ENCODE measurements at regions not wholly inside any gene's neighbourhood (a gene's known extent, or its start where the extent isn't known, plus 50 kb on each side); places are given as distances from the start of the nearest gene placed in this dataset.
"Not testable (repeated sequence)": the region's sequence is repeated elsewhere in the genome, so short reads cannot be mapped to it uniquely, and the experiment has no call there.

DNA sequence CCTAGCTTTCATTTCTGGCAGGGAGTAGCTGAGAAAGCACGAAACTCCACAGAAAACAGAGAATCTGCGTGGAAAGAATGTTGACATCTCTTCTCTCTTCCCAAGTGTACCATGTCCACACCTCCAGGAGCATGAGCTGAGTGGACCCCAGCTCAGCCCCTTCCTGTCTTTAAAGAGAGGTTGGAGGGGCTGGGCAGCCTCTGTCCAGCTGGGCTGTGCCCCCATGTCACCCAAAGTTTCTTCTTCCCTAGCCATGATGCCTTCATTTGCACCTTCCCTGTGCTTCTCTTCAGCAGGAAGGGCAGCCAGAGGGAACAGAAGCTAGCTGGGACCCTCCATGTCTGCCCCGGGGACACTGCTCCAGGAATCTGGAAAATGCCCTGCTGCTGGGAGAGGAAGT lies 655.0 kb upstream of the DEFB115 start:
- Histone ChIP-seq H3K4me3 (ENCODE audit: low read length) (no peak overlapping the region), H3K9ac (ENCODE audit: low read length) (no peak overlapping the region), H3K27ac (ENCODE audit: low read depth, low read length) (no peak overlapping the region), H3K36me3 (ENCODE audit: control insufficient read depth, insufficient read depth, low read length) (no peaks in the 10 kb centered on the region), H3K4me1 (ENCODE audit: control insufficient read depth, insufficient read depth, low read length) (no peaks in the 10 kb centered on the region), H3K27me3 (ENCODE audit: control insufficient read depth, insufficient read depth, low read length) (no peaks in the 10 kb centered on the region)

DNA sequence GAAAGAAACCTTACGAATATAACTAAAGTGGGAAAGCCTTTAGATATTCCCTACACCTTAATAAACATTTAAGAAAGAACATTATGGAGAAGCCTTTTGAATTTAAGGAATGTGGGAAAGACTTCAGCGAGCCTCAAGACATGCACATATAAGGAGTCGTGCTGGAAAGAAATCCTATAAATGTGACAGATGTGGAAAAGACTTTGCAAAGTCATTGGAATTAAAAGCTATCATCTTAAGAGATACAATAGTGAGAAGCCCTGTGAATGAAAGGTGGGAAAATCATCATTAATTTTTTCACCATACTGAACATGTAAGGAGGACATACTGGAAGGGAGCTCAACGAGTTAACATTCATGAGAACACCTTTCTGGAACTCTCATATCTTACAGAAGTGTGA lies 650.5 kb upstream of the DEFB115 start:
- no peaks in the 10 kb centered on the region for H3K36me3 ChIP-seq (ENCODE audit: control insufficient read depth, insufficient read depth, low read length)
- H3K27me3 ChIP-seq (ENCODE audit: control insufficient read depth, insufficient read depth, low read length): no peaks in the 10 kb centered on the region
- no peaks in the 10 kb centered on the region for H3K4me1 ChIP-seq (ENCODE audit: control insufficient read depth, insufficient read depth, low read length)
- H3K9ac ChIP-seq (ENCODE audit: low read length): no peak overlapping the region
- H3K27ac ChIP-seq (ENCODE audit: low read depth, low read length): no peak overlapping the region
- H3K4me3 ChIP-seq (ENCODE audit: low read length): no peak overlapping the region

DNA sequence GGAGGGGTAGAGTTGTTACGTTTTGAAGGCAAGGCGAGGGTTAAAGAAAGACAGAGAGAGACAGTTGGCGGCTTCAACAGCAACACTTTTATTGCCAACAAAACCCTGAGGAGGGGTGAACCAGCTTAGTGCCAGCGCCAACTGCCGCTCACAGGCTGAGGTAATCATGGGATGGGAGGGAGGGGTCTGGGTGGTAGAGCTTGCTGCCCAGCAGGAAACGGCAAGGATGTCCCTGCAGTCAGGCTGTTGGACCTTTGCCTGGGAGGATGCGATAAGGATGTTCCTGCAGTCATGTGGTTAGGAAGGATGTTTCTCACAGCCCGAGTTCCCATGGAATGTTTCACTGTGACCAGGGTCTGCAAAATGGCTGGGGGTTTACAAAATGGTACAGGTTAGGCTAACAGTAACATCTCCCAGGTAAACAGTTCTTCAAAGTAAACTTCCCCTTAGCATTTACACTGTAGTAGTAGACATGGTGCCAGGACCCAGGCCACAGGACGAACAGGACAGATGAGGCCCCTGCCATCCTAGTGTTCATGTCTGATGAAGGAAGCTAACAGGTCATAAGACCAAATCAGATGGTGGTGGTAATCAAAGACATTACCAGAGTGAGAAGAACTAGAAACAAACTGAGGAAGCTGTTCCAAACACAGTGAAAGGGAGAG lies 647.3 kb upstream of the DEFB115 start:
- Histone ChIP-seq H3K27me3 (ENCODE audit: control insufficient read depth, insufficient read depth, low read length) (no peaks in the 10 kb centered on the region), H3K27ac (ENCODE audit: low read depth, low read length) (no peak overlapping the region), H3K4me1 (ENCODE audit: control insufficient read depth, insufficient read depth, low read length) (no peaks in the 10 kb centered on the region), H3K9ac (ENCODE audit: low read length) (no peak overlapping the region), H3K4me3 (ENCODE audit: low read length) (no peak overlapping the region), H3K36me3 (ENCODE audit: control insufficient read depth, insufficient read depth, low read length) (no peaks in the 10 kb centered on the region)

DNA sequence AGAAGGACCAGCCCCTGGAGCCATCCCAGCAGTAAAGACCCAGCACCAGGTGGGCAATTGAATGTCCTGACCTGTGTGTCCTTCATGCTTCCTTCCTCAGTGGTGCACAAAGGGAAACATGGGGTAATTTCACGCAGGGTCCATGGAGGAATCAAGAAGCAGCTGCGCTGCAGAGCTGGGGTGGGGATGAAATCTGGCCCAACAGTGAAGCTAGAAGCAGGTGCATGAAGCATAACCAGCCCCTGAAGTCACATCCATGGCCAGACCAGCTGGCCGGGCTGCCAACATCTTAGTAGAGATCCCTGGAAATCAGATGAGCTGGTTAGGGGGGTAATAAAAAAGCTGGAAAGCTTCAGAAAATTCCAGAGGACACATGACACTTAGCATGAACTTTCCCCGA lies 646.7 kb upstream of the DEFB115 start:
- H3K4me1 ChIP-seq (ENCODE audit: control insufficient read depth, insufficient read depth, low read length): no peaks in the 10 kb centered on the region
- H3K36me3 ChIP-seq (ENCODE audit: control insufficient read depth, insufficient read depth, low read length): no peaks in the 10 kb centered on the region
- no peaks in the 10 kb centered on the region for H3K27me3 ChIP-seq (ENCODE audit: control insufficient read depth, insufficient read depth, low read length)
- H3K27ac ChIP-seq (ENCODE audit: low read depth, low read length): no peak overlapping the region
- H3K9ac ChIP-seq (ENCODE audit: low read length): no peak overlapping the region
- no peak overlapping the region for H3K4me3 ChIP-seq (ENCODE audit: low read length)

DNA sequence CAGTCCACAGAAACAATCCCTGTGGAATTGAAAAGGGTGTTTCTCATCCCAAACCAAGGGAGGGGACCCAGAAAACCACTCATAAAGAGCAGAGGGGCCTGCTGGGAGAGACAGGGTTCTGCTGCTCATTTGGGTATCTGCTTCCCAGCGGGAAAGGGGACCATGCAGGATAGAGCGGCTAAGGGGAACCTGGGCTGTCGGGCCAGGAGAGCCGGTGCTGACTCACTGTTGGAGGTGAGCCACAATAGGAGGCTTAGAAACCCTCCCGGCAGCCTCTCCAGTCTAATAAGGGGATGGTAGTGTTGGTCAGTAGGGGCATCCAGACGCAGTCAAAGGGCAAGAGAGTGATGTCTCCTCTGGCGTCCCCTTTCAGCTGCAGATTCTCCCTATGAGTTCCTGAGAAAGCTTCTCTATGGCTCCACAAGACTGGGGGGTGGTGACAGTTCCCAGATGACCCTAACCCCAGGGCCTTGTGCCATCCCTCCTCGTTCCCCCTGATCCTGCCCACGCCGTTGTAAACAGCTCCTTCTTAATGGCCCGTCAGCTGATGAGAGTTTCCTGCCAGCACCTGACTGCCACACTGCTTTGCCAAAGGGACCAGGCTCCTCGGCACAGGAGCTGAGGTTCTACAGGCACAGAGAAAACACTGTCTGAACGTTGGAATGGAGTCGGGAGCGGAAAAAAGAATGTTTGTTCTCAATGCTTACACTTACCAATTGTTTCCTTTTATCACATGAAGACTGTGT lies 646.1 kb upstream of the DEFB115 start:
- no peak overlapping the region for H3K4me3 ChIP-seq (ENCODE audit: low read length)
- H3K9ac ChIP-seq (ENCODE audit: low read length): no peak overlapping the region
- no peak overlapping the region for H3K27ac ChIP-seq (ENCODE audit: low read depth, low read length)

DNA sequence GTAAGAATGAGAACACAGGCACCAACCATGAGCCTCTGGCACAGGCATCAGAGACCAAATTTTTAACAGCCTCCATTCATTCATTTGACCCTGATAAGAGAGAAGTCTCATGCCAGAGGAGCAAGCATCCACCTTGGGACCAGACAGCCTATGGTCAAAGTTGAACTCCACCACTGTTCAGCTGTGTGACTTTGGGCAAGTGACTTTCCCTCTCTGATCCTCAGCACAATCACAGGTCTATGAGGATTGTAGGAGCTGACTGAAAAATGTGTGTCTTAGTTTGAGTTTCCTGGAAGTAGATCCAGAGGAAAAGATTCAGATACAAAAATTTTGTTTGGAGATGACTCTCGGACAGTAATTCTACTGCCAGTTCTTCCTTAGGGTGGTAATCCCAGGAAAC lies 645.1 kb upstream of the DEFB115 start:
- H3K36me3 ChIP-seq (ENCODE audit: control insufficient read depth, insufficient read depth, low read length): no peaks in the 10 kb centered on the region
- H3K4me1 ChIP-seq (ENCODE audit: control insufficient read depth, insufficient read depth, low read length): no peaks in the 10 kb centered on the region
- no peaks in the 10 kb centered on the region for H3K27me3 ChIP-seq (ENCODE audit: control insufficient read depth, insufficient read depth, low read length)
- H3K9ac ChIP-seq (ENCODE audit: low read length): no peak overlapping the region
- no peak overlapping the region for H3K4me3 ChIP-seq (ENCODE audit: low read length)
- H3K27ac ChIP-seq (ENCODE audit: low read depth, low read length): no peak overlapping the region

More for the DNA sequence above, 646.1 kb upstream of the DEFB115 start:
- Histone ChIP-seq H3K36me3 (ENCODE audit: control insufficient read depth, insufficient read depth, low read length) (no peaks in the 10 kb centered on the region), H3K4me1 (ENCODE audit: control insufficient read depth, insufficient read depth, low read length) (no peaks in the 10 kb centered on the region), H3K27me3 (ENCODE audit: control insufficient read depth, insufficient read depth, low read length) (no peaks in the 10 kb centered on the region)

DNA sequence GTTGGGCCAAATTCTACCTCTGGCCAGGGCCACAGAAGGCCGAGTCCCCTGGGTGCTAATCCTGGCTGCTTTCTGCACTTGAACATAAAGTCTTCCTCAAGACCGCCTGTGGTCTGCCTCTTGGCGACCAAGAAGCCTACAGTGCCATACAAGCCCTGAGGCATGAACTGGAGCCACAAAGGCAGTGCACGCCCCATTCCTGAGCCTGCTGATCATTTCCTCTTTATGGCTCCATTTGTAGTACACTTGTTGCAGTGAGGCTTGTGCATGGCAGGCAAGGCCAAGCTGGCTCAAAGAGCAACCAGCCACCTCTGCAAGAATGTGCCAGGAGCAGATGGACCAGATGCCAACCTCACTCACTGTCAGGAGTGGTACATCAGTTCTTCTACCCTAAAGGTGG lies 636.1 kb upstream of the DEFB115 start:
- not testable (repeated sequence) for H3K4me1 ChIP-seq (ENCODE audit: control insufficient read depth, insufficient read depth, low read length); H3K9ac ChIP-seq (ENCODE audit: low read length)

DNA sequence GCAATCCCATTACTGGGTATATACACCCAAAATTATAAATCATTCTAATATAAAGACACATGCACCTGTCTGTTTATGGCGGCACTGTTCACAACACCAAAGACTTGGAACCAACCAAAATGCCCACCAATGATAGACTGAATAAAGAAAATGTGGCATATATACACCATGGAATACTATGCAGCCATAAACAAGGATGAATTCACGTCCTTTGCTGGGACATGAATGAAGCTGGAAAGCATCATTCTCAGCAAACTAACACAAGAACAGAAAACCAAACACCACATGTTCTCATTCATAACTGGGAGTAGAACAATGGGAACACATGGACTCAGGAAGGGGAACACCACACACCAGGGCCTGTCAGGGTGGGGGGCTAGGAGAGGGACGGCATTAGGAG lies 633.2 kb upstream of the DEFB115 start:
- not testable (repeated sequence) for H3K4me3 ChIP-seq (ENCODE audit: low read length)

More for the DNA sequence above, 636.1 kb upstream of the DEFB115 start:
- H3K27ac ChIP-seq (ENCODE audit: low read depth, low read length); H3K36me3 ChIP-seq (ENCODE audit: control insufficient read depth, insufficient read depth, low read length); H3K4me3 ChIP-seq (ENCODE audit: low read length); H3K27me3 ChIP-seq (ENCODE audit: control insufficient read depth, insufficient read depth, low read length): not testable (repeated sequence)

DNA sequence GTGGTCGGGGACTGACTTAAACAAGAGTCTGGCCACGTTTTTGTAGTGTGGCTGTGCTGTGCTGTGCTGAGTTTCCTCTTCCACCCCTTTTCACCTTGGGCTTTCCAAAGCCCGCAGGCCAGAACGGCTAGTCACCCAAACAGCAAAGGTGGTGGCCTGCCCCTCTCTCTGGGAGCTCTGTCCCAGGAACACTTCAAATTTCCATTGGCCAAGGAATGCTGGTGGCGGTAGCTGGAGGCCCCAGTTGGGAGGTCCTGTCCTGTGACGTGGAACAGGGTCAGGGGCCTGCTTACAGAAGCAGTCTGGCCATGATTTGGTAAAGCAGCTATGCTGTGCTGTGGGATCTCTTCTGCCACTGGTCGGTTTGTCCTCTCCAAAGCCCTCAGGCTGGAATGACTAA lies 628.1 kb upstream of the DEFB115 start:
- H3K9ac ChIP-seq (ENCODE audit: low read length); H3K4me1 ChIP-seq (ENCODE audit: control insufficient read depth, insufficient read depth, low read length): not testable (repeated sequence)

More for the DNA sequence above, 633.2 kb upstream of the DEFB115 start:
- H3K27me3 ChIP-seq (ENCODE audit: control insufficient read depth, insufficient read depth, low read length); H3K4me1 ChIP-seq (ENCODE audit: control insufficient read depth, insufficient read depth, low read length); H3K36me3 ChIP-seq (ENCODE audit: control insufficient read depth, insufficient read depth, low read length); H3K27ac ChIP-seq (ENCODE audit: low read depth, low read length); H3K9ac ChIP-seq (ENCODE audit: low read length): not testable (repeated sequence)

DNA sequence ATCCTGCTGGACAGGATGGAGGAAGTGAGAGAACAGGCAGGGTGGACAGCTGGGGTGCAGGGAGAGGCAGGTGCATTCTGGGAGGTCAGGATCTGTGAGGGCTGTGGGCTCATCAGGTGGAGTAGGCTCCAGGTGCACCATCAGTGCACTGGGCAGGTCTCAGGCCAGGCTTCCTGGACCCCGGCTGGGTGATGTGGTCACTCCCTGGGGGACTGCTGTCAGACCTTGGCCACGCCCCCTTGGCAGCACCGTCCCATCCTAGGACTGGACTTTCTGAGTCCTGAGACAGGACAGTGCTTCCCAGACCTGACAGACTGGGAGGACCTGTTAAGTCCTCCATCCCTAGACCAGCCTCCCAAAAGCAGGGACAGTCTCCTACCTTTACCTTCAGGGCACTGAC lies 626.7 kb upstream of the DEFB115 start:
- Histone ChIP-seq H3K27ac (ENCODE audit: low read depth, low read length) (no peak overlapping the region), H3K27me3 (ENCODE audit: control insufficient read depth, insufficient read depth, low read length) (no peaks in the 10 kb centered on the region)

More for the DNA sequence above, 628.1 kb upstream of the DEFB115 start:
- H3K36me3 ChIP-seq (ENCODE audit: control insufficient read depth, insufficient read depth, low read length); H3K27me3 ChIP-seq (ENCODE audit: control insufficient read depth, insufficient read depth, low read length); H3K27ac ChIP-seq (ENCODE audit: low read depth, low read length); H3K4me3 ChIP-seq (ENCODE audit: low read length): not testable (repeated sequence)

DNA sequence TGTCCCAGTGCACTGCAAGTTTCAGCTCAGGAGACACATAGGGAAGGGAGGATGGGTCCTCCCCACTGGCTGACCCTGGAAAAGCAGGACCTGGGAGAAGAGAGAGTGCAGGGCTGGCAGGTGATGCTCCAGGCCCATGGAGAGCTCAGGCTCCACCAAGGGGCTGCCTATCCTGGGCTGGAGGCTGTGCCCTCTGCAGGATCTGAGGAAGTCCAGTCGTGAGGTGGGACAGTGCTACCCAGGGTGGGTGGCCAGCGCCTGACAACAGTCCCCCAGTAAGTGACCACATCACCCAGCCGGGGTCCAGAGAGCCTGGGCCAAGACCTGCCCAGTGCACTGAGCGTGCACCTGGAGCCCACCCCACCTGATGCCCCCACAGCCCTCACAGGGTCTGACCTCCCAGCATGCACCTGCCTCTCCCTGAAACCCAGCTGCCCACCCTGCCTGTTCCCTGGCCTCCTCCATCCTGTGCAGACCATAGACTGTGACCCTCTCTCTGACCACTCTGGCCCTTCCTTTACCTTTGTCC lies 626.1 kb upstream of the DEFB115 start:
- H3K36me3 ChIP-seq (ENCODE audit: control insufficient read depth, insufficient read depth, low read length); H3K27ac ChIP-seq (ENCODE audit: low read depth, low read length); H3K4me1 ChIP-seq (ENCODE audit: control insufficient read depth, insufficient read depth, low read length); H3K4me3 ChIP-seq (ENCODE audit: low read length); H3K9ac ChIP-seq (ENCODE audit: low read length); H3K27me3 ChIP-seq (ENCODE audit: control insufficient read depth, insufficient read depth, low read length): not testable (repeated sequence)

More for the DNA sequence above, 626.7 kb upstream of the DEFB115 start:
- Histone ChIP-seq H3K4me1 (ENCODE audit: control insufficient read depth, insufficient read depth, low read length) (no peaks in the 10 kb centered on the region), H3K9ac (ENCODE audit: low read length) (no peak overlapping the region), H3K36me3 (ENCODE audit: control insufficient read depth, insufficient read depth, low read length) (no peaks in the 10 kb centered on the region), H3K4me3 (ENCODE audit: low read length) (no peak overlapping the region)

DNA sequence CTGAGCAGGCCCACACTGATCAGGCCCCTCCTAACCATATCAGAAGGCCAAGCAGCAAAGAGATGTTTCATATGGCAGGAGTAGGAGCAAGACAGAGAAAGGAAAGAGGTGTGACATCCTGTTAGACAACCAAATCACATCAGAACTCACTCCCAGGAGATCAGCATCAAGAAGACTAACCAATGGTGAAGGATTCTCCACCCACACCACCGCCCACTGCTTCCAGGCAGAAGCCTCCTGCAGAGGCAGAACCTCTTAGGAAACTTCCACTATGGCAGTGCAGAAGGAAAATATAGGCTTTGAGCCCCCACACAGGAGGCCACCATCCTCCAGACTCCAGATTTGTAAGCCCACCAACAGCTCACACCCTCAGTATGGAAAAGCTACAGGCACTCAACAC lies 624.7 kb upstream of the DEFB115 start:
- H3K27me3 ChIP-seq (ENCODE audit: control insufficient read depth, insufficient read depth, low read length); H3K9ac ChIP-seq (ENCODE audit: low read length); H3K36me3 ChIP-seq (ENCODE audit: control insufficient read depth, insufficient read depth, low read length); H3K4me3 ChIP-seq (ENCODE audit: low read length); H3K4me1 ChIP-seq (ENCODE audit: control insufficient read depth, insufficient read depth, low read length); H3K27ac ChIP-seq (ENCODE audit: low read depth, low read length): not testable (repeated sequence)

DNA sequence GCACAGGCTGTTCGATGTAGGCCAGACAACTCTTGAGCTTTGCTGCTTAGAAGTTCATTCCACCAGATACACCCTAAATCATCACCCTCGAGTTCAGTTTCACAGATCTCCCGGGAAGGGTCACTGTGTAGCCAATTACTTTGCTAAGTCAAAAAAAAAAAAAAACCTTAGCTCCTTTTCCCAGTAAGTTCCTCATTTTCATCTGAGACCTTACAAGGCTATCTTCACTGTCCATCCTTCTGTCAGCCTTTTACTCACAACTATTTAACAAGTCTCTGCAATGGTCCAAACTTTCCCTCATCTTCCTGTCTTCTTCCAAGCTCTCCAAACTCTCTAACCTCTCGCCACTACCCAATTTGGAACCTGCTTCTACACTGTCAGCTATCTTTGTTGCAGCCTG lies 615.9 kb upstream of the DEFB115 start:
- not testable (repeated sequence) for H3K4me3 ChIP-seq (ENCODE audit: low read length); H3K36me3 ChIP-seq (ENCODE audit: control insufficient read depth, insufficient read depth, low read length); H3K4me1 ChIP-seq (ENCODE audit: control insufficient read depth, insufficient read depth, low read length); H3K27me3 ChIP-seq (ENCODE audit: control insufficient read depth, insufficient read depth, low read length); H3K9ac ChIP-seq (ENCODE audit: low read length); H3K27ac ChIP-seq (ENCODE audit: low read depth, low read length)
